ENCODE measurements at regions not wholly inside any gene's neighbourhood (a gene's known extent, or its start where the extent isn't known, plus 50 kb on each side); places are given as distances from the start of the nearest gene placed in this dataset.

DNA sequence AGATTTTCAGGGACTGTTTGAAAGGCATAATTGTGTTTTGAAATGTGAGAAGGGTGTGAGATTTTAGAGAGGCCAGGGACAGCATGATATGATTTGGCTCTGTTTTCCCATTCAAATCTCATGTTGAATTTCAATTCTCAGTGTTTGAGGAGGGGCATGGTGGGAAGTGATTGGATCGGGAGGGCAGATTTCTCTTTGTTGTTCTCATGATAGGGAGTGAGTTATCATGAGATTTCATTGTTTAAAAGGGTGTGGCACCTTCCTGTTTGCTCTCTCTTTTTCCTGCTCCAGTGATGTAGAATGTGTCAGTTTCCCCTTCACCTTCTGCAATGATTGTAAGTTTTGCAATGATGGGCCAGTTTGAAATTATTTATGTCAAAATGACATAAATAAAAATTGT lies 113.0 kb upstream of the PCDH15 start:
- TF ChIP-seq, protein P1, sequence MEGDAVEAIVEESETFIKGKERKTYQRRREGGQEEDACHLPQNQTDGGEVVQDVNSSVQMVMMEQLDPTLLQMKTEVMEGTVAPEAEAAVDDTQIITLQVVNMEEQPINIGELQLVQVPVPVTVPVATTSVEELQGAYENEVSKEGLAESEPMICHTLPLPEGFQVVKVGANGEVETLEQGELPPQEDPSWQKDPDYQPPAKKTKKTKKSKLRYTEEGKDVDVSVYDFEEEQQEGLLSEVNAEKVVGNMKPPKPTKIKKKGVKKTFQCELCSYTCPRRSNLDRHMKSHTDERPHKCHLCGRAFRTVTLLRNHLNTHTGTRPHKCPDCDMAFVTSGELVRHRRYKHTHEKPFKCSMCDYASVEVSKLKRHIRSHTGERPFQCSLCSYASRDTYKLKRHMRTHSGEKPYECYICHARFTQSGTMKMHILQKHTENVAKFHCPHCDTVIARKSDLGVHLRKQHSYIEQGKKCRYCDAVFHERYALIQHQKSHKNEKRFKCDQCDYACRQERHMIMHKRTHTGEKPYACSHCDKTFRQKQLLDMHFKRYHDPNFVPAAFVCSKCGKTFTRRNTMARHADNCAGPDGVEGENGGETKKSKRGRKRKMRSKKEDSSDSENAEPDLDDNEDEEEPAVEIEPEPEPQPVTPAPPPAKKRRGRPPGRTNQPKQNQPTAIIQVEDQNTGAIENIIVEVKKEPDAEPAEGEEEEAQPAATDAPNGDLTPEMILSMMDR (IDR thresholded peaks at IDR 0.05): no peak
- TF ChIP-seq POLR2A (IDR thresholded peaks at IDR 0.05): no peak

All from esophagus squamous epithelium (tissue), 4 donors.